HFFc6 (cell line): ENCODE measurements at regions not wholly inside any gene's neighbourhood (a gene's known extent, or its start where the extent isn't known, plus 50 kb on each side); places are given as distances from the start of the nearest gene placed in this dataset.

Experiments used
- DNase-seq: peaks from one replicate; pipeline ENCODE4 v3.0.0-alpha.2; 2018
- H3K27ac Mint-ChIP-seq: 2 replicates; pipeline ENCODE4 v1.8.0; 2020; ENCODE audit warnings: mild to moderate bottlenecking, mixed read lengths
- H3K27me3 Mint-ChIP-seq: 2 replicates; pipeline ENCODE4 v1.8.0; 2021; ENCODE audit warnings: mild to moderate bottlenecking, moderate library complexity, mixed read lengths; ENCODE audit not compliant: insufficient read depth
- H3K36me3 Mint-ChIP-seq: 2 replicates; pipeline ENCODE4 v1.8.0; 2021; ENCODE audit warnings: low read depth, mixed read lengths
- H3K4me1 Mint-ChIP-seq: 2 replicates; pipeline ENCODE4 v1.8.0; 2020; ENCODE audit warnings: low read depth, mixed read lengths
- H3K4me3 Mint-ChIP-seq: 2 replicates; pipeline ENCODE4 v1.8.0; 2020; ENCODE audit warnings: mild to moderate bottlenecking, moderate library complexity, mixed read lengths
- H3K9me3 Mint-ChIP-seq: 2 replicates; pipeline ENCODE4 v1.8.0; 2020; ENCODE audit warnings: mild to moderate bottlenecking, mixed read lengths
- CTCF ChIP-seq: fragments of 200-600 bp; sonication (generic); IDR thresholded peaks from 2 replicates; pipeline ENCODE4 v1.5.0; 2021; ENCODE audit warnings: antibody characterized with exemption, mild to moderate bottlenecking

GRCh38 chr10:44326474-44327030, 58.3 kb downstream of the CXCL12 start:
- Mint-ChIP-seq H3K4me1 (peaks cover 10% of the 10 kb centered on the region), H3K27ac (no peak overlapping the region), H3K36me3 (no peaks in the 10 kb centered on the region), H3K9me3 (no peaks in the 10 kb centered on the region), H3K4me3 (no peak overlapping the region), H3K27me3 (peaks cover 10% of the 10 kb centered on the region)
- DNase-seq = no peak
- no peak for TF ChIP-seq CTCF

- Mint-ChIP-seq H3K27me3 (peaks cover 10% of the 10 kb centered on the region), H3K4me1 (peaks cover 10% of the 10 kb centered on the region)
Measured at GRCh38 chr10:44325596-44326307, 59.1 kb downstream of the CXCL12 start.

GRCh38 chr10:44325157-44325556, 59.7 kb downstream of the CXCL12 start:
- H3K9me3 Mint-ChIP-seq = no peaks in the 10 kb centered on the region
- no peak overlapping the region for H3K27ac Mint-ChIP-seq
- H3K4me3 Mint-ChIP-seq = no peak overlapping the region
- no peak for DNase-seq
- peaks cover 10% of the 10 kb centered on the region for H3K4me1 Mint-ChIP-seq
- H3K27me3 Mint-ChIP-seq = peaks cover 10% of the 10 kb centered on the region
- TF ChIP-seq CTCF = no peak
- H3K36me3 Mint-ChIP-seq = no peaks in the 10 kb centered on the region

More at GRCh38 chr10:44325596-44326307, 59.1 kb downstream of the CXCL12 start:
- no peak for TF ChIP-seq CTCF
- no peak overlapping the region for H3K4me3 Mint-ChIP-seq
- H3K9me3 Mint-ChIP-seq = no peaks in the 10 kb centered on the region
- DNase-seq = no peak
- H3K27ac Mint-ChIP-seq = no peak overlapping the region
- no peaks in the 10 kb centered on the region for H3K36me3 Mint-ChIP-seq

- no peaks in the 10 kb centered on the region for H3K36me3 Mint-ChIP-seq
- H3K27ac Mint-ChIP-seq = no peak overlapping the region
- H3K9me3 Mint-ChIP-seq = no peaks in the 10 kb centered on the region
- H3K4me3 Mint-ChIP-seq = no peak overlapping the region
- H3K4me1 Mint-ChIP-seq = peaks cover 10% of the 10 kb centered on the region
- no peak for DNase-seq
- no peak for TF ChIP-seq CTCF
- peaks cover 9% of the 10 kb centered on the region for H3K27me3 Mint-ChIP-seq
Measured at GRCh38 chr10:44323838-44324237, 61.1 kb downstream of the CXCL12 start.

GRCh38 chr10:44322137-44322536, 62.8 kb downstream of the CXCL12 start:
- DNase-seq = no peak
- Mint-ChIP-seq H3K4me1 (peaks cover 10% of the 10 kb centered on the region), H3K27ac (no peak overlapping the region), H3K9me3 (no peaks in the 10 kb centered on the region; the same call in 1 of the 2 replicates), H3K4me3 (no peak overlapping the region), H3K36me3 (no peaks in the 10 kb centered on the region; the same call in 1 of the 2 replicates), H3K27me3 (peaks cover 9% of the 10 kb centered on the region)
- TF ChIP-seq CTCF = no peak
